GM21723 (cell line): ENCODE measurements at regions not wholly inside any gene's neighbourhood (a gene's known extent, or its start where the extent isn't known, plus 50 kb on each side); places are given as distances from the start of the nearest gene placed in this dataset.
"Not testable (repeated sequence)": the region's sequence is repeated elsewhere in the genome, so short reads cannot be mapped to it uniquely, and the experiment has no call there.

Source experiments
- ATAC-seq: cut with Tn5 transposase; IDR thresholded peaks from one replicate; pipeline ENCODE4 v1.9.1; 2021; ENCODE audit warnings: mild to moderate bottlenecking, moderate library complexity; ENCODE audit not compliant: unreplicated experiment

- ATAC-seq = no peak
These were observed 138.6 kb downstream of the SPRY1 start for GRCh38 chr4:123535037-123535748.

- ATAC-seq = no peak
These were observed 139.6 kb downstream of the SPRY1 start for GRCh38 chr4:123536225-123536624.

- not testable (repeated sequence) for ATAC-seq
These were observed 141.4 kb downstream of the SPRY1 start for GRCh38 chr4:123537906-123538402.

- ATAC-seq = no peak
These were observed 149.3 kb downstream of the SPRY1 start for GRCh38 chr4:123545667-123546572.

- ATAC-seq = no peak
These were observed 150.0 kb downstream of the SPRY1 start for GRCh38 chr4:123546573-123547060.

GRCh38 chr4:123547216-123548165 is 150.9 kb downstream of the SPRY1 start:
- no peak for ATAC-seq

- no peak for ATAC-seq
These were observed 156.7 kb downstream of the SPRY1 start for GRCh38 chr4:123553279-123553678.

- ATAC-seq = no peak
These were observed 157.4 kb downstream of the SPRY1 start for GRCh38 chr4:123553733-123554637.

- no peak for ATAC-seq
These were observed 158.2 kb downstream of the SPRY1 start for GRCh38 chr4:123554801-123555232.

GRCh38 chr4:123555233-123555806 is 158.7 kb downstream of the SPRY1 start:
- ATAC-seq = no peak

GRCh38 chr4:123555807-123556273 is 159.2 kb downstream of the SPRY1 start:
- ATAC-seq = no peak

GRCh38 chr4:123556526-123556925 is 159.9 kb downstream of the SPRY1 start:
- ATAC-seq = no peak

- no peak for ATAC-seq
These were observed 161.4 kb downstream of the SPRY1 start for GRCh38 chr4:123557857-123558536.

- ATAC-seq = no peak
These were observed 162.3 kb downstream of the SPRY1 start for GRCh38 chr4:123558865-123559264.

- ATAC-seq = no peak
These were observed 163.6 kb downstream of the SPRY1 start for GRCh38 chr4:123559955-123560871.

- no peak for ATAC-seq
These were observed 164.9 kb downstream of the SPRY1 start for GRCh38 chr4:123561525-123561924.

GRCh38 chr4:123562994-123563750 is 166.6 kb downstream of the SPRY1 start:
- ATAC-seq = no peak
